PC-3 (cell line): ENCODE measurements at regions not wholly inside any gene's neighbourhood (a gene's known extent, or its start where the extent isn't known, plus 50 kb on each side); places are given as distances from the start of the nearest gene placed in this dataset.
"Not testable (repeated sequence)": the region's sequence is repeated elsewhere in the genome, so short reads cannot be mapped to it uniquely, and the experiment has no call there.

Experiments
- CTCF ChIP-seq: fragments of 300-600 bp; sonication (generic); conservative IDR thresholded peaks from 2 replicates; pipeline ENCODE4 v1.5.1; 2017; ENCODE audit warnings: antibody characterized with exemption, low read depth, mild to moderate bottlenecking, low read length
- EZH2 ChIP-seq: fragments of 300-600 bp; sonication (generic); IDR thresholded peaks from one replicate; pipeline ENCODE4 v1.6.1; 2017; ENCODE audit warnings: antibody characterized with exemption, mild to moderate bottlenecking, low read length; ENCODE audit not compliant: unreplicated experiment
- EZH2phosphoT487 ChIP-seq: fragments of 300-600 bp; sonication (generic); IDR thresholded peaks from 2 replicates; pipeline ENCODE4 v1.6.1; 2018; ENCODE audit warnings: mild to moderate bottlenecking, antibody characterized with exemption, low read length, borderline replicate concordance

GRCh38 chr16:90151027-90151426 is 73.9 kb upstream of the PRDM7 start:
- not testable (repeated sequence) for TF ChIP-seq CTCF, EZH2, EZH2phosphoT487
